ENCODE measurements at regions not wholly inside any gene's neighbourhood (a gene's known extent, or its start where the extent isn't known, plus 50 kb on each side); places are given as distances from the start of the nearest gene placed in this dataset.

- H3K36me3 ChIP-seq (ENCODE audit: low read depth): no peaks in the 10 kb centered on the region
- H2AFZ ChIP-seq: no peak overlapping the region
- H4K20me1 ChIP-seq (ENCODE audit: insufficient read depth): no peaks in the 10 kb centered on the region
- in situ Hi-C loops (cut with MboI): no loop called here
- no peak overlapping the region for H3K27ac ChIP-seq
- no peak overlapping the region for H3K9ac ChIP-seq
- no peak for TF ChIP-seq EZH2phosphoT487 (IDR thresholded peaks at IDR 0.05; ENCODE audit: insufficient read depth, low read depth)
- no peak for TF ChIP-seq EZH2 (IDR thresholded peaks at IDR 0.05; ENCODE audit: insufficient read depth, poor library complexity, severe bottlenecking)
- H3K9me2 ChIP-seq (ENCODE audit: insufficient read depth): no peaks in the 10 kb centered on the region
- H3K4me3 ChIP-seq: no peak overlapping the region
- H3K4me1 ChIP-seq (ENCODE audit: insufficient read depth): no peaks in the 10 kb centered on the region
- H3F3A ChIP-seq (ENCODE audit: insufficient read depth): no peaks in the 10 kb centered on the region
- DNase-seq: no peak
- H3K4me2 ChIP-seq (ENCODE audit: unreplicated experiment): no peak overlapping the region
- H3K27me3 ChIP-seq (replicated peaks; ENCODE audit: insufficient read depth): no peaks in the 10 kb centered on the region
- no peaks in the 10 kb centered on the region for H3K79me2 ChIP-seq (ENCODE audit: insufficient read depth)
- H3K9me3 ChIP-seq (ENCODE audit: low read depth): no peaks in the 10 kb centered on the region
These were observed 378.7 kb downstream of the CTTN start for GRCh38 chr11:70776914-70777532.

- Histone ChIP-seq H3K9me2 (ENCODE audit: insufficient read depth) (no peaks in the 10 kb centered on the region), H3K36me3 (ENCODE audit: low read depth) (no peaks in the 10 kb centered on the region), H3K79me2 (ENCODE audit: insufficient read depth) (no peaks in the 10 kb centered on the region), H2AFZ (no peak overlapping the region), H3K4me3 (no peak overlapping the region), H3K4me1 (ENCODE audit: insufficient read depth) (no peaks in the 10 kb centered on the region), H3K9ac (no peak overlapping the region), H4K20me1 (ENCODE audit: insufficient read depth) (no peaks in the 10 kb centered on the region), H3K9me3 (ENCODE audit: low read depth) (no peaks in the 10 kb centered on the region), H3K27me3 (replicated peaks; ENCODE audit: insufficient read depth) (no peaks in the 10 kb centered on the region), H3F3A (ENCODE audit: insufficient read depth) (no peaks in the 10 kb centered on the region), H3K27ac (no peak overlapping the region), H3K4me2 (ENCODE audit: unreplicated experiment) (no peak overlapping the region)
- TF ChIP-seq EZH2phosphoT487 (IDR thresholded peaks at IDR 0.05; ENCODE audit: insufficient read depth, low read depth) (no peak), EZH2 (IDR thresholded peaks at IDR 0.05; ENCODE audit: insufficient read depth, poor library complexity, severe bottlenecking) (no peak)
- WGBS, 2 experiments (ENCODE audit: low coverage in 1 of 2, low lambda C conversion rate in 2 of 2, missing lambda C conversion rate in 2 of 2): 6 to 11% methylated on average over 7 of the region's 7 CpGs
- in situ Hi-C loops (cut with MboI): no loop called here
- DNase-seq: no peak
These were observed 380.6 kb downstream of the CTTN start for GRCh38 chr11:70778883-70779282.

GRCh38 chr11:70779433-70780245, 381.3 kb downstream of the CTTN start:
- Histone ChIP-seq H2AFZ (no peak overlapping the region), H3F3A (ENCODE audit: insufficient read depth) (no peaks in the 10 kb centered on the region), H3K4me1 (ENCODE audit: insufficient read depth) (no peaks in the 10 kb centered on the region), H3K9me3 (ENCODE audit: low read depth) (no peaks in the 10 kb centered on the region), H3K4me3 (no peak overlapping the region), H3K79me2 (ENCODE audit: insufficient read depth) (no peaks in the 10 kb centered on the region), H3K27me3 (replicated peaks; ENCODE audit: insufficient read depth) (no peaks in the 10 kb centered on the region), H3K4me2 (ENCODE audit: unreplicated experiment) (no peak overlapping the region), H3K36me3 (ENCODE audit: low read depth) (no peaks in the 10 kb centered on the region), H3K27ac (no peak overlapping the region), H4K20me1 (ENCODE audit: insufficient read depth) (no peaks in the 10 kb centered on the region), H3K9me2 (ENCODE audit: insufficient read depth) (no peaks in the 10 kb centered on the region), H3K9ac (no peak overlapping the region)
- TF ChIP-seq EZH2phosphoT487 (IDR thresholded peaks at IDR 0.05; ENCODE audit: insufficient read depth, low read depth) (no peak), EZH2 (IDR thresholded peaks at IDR 0.05; ENCODE audit: insufficient read depth, poor library complexity, severe bottlenecking) (no peak)
- in situ Hi-C loops (cut with MboI): no loop called here
- peak; percentile 8 for DNase-seq
- WGBS, 2 experiments (ENCODE audit: low coverage in 1 of 2, low lambda C conversion rate in 2 of 2, missing lambda C conversion rate in 2 of 2): 24 to 28% methylated on average over 9 of the region's 9 CpGs

- TF ChIP-seq EZH2phosphoT487 (IDR thresholded peaks at IDR 0.05; ENCODE audit: insufficient read depth, low read depth) (no peak), EZH2 (IDR thresholded peaks at IDR 0.05; ENCODE audit: insufficient read depth, poor library complexity, severe bottlenecking) (no peak)
- WGBS, 2 experiments (ENCODE audit: low coverage in 1 of 2, low lambda C conversion rate in 2 of 2, missing lambda C conversion rate in 2 of 2): 7 to 9% methylated on average over 1 of the region's 1 CpG
- no peak overlapping the region for H3K9ac ChIP-seq
- H3K9me2 ChIP-seq (ENCODE audit: insufficient read depth): no peaks in the 10 kb centered on the region
- in situ Hi-C loops (cut with MboI): no loop called here
- H3F3A ChIP-seq (ENCODE audit: insufficient read depth): no peaks in the 10 kb centered on the region
- no peak for DNase-seq
- H3K9me3 ChIP-seq (ENCODE audit: low read depth): no peaks in the 10 kb centered on the region
- H3K79me2 ChIP-seq (ENCODE audit: insufficient read depth): no peaks in the 10 kb centered on the region
- no peaks in the 10 kb centered on the region for H3K4me1 ChIP-seq (ENCODE audit: insufficient read depth)
- H3K4me3 ChIP-seq: no peak overlapping the region
- no peaks in the 10 kb centered on the region for H3K36me3 ChIP-seq (ENCODE audit: low read depth)
- H3K27ac ChIP-seq: no peak overlapping the region
- no peak overlapping the region for H3K4me2 ChIP-seq (ENCODE audit: unreplicated experiment)
- H4K20me1 ChIP-seq (ENCODE audit: insufficient read depth): no peaks in the 10 kb centered on the region
- H3K27me3 ChIP-seq (replicated peaks; ENCODE audit: insufficient read depth): no peaks in the 10 kb centered on the region
- H2AFZ ChIP-seq: no peak overlapping the region
These were observed 381.9 kb downstream of the CTTN start for GRCh38 chr11:70780246-70780535.

Measured in GM23248 (cell line).